ENCODE measurements at regions not wholly inside any gene's neighbourhood (a gene's known extent, or its start where the extent isn't known, plus 50 kb on each side); places are given as distances from the start of the nearest gene placed in this dataset.

DNA sequence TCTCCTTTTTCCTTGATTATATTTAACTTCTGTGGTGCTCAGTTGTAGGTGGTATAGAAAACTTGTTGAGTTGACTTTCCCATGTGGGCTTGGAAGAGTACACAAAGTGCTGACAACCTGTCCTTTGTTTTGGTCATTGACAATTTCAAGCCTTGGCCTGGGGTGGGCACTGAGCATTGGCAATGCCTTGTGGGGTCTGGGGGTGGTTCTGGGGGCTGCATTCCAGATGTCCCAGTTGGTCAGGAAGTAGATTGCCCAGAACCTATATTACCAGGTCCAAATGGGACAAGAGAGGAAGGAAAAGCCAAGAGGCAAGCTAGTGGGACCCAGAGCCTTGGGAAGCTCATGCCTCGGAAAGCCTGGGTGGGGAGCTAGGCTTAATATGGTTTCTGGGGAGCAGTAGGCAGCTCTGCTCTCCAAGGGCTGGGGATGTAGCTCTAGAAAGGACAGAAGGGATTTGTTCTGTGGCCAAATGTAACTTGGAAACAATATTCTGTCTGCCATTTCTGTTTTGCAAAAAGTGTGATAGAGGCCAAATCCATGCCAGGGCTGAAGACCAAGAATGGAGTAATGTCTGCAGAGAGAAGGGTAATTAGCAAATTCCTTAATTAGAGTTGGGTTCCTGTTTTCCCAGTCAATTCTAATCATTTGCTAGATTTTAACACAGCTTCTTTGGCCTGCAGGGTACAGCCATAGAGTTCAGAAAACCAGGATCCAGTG is 87.4 kb downstream of the SLC4A3 start:
- CTCF ChIA-PET: interaction anchor here (1.0 kb wide), 1 partner anchor 26 kb away, joined by 3 read pairs; no protein-coding TSS in a partner anchor
- H3K4me1 Mint-ChIP-seq: no peaks in the 10 kb centered on the region
- H3K4me3 Mint-ChIP-seq: no peak overlapping the region
- peaks cover 13% of the 10 kb centered on the region for H3K27me3 Mint-ChIP-seq
- H3K27ac Mint-ChIP-seq: no peak overlapping the region
- H3K36me3 Mint-ChIP-seq: no peaks in the 10 kb centered on the region
- no peak for DNase-seq
- H3K9me3 Mint-ChIP-seq: no peaks in the 10 kb centered on the region

- no peak overlapping the region for H3K4me3 Mint-ChIP-seq
- no peaks in the 10 kb centered on the region for H3K9me3 Mint-ChIP-seq
- CTCF ChIA-PET: no interaction called here
- H3K27ac Mint-ChIP-seq: no peak overlapping the region
- peaks cover 8% of the 10 kb centered on the region for H3K27me3 Mint-ChIP-seq
- H3K36me3 Mint-ChIP-seq: no peaks in the 10 kb centered on the region
- no peak for DNase-seq
- no peaks in the 10 kb centered on the region for H3K4me1 Mint-ChIP-seq
Observed at GRCh38 chr2:219718066-219718465, 90.6 kb downstream of the SLC4A3 start.

DNA sequence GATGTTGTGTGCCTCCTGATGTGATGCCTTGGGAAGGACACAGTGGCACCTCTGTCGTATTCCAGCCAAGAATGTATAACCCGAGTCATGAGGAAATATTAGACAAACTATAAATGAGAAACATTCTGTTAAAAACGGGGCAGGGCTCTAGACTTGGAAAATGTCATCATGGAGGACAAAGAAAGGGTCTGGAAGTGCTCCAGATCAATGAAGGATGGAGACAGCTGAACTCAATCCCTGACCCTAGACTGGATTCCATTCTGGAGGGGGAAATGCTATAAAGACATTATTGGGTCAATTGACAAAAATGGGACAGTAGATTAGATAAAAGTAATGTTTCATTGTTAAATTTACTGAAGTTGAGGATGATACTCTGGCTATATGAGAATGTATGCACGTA is 92.1 kb downstream of the SLC4A3 start:
- CTCF ChIA-PET: no interaction called here

DNA sequence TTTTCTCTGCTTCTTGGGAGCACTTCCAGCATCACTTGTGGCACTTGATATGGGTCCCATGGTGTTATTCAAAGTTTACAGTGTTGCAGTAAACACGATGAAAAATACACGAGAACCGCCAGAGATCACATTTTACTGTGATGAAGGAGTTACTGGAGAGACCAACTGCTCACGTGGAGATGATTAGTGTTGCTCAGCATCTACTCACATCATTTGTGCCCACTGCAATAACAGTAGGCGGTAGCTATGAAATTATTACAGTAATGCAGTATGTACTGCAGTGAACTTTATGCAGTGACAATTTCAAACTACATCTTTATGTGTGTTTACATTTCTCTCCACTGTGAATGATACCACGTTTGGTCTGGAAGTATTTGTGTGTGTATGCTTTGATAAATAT is 93.5 kb downstream of the SLC4A3 start:
- no peaks in the 10 kb centered on the region for H3K4me1 Mint-ChIP-seq
- no peaks in the 10 kb centered on the region for H3K36me3 Mint-ChIP-seq
- H3K27me3 Mint-ChIP-seq: peaks cover 6% of the 10 kb centered on the region
- H3K27ac Mint-ChIP-seq: no peak overlapping the region
- CTCF ChIA-PET: no interaction called here
- no peak overlapping the region for H3K4me3 Mint-ChIP-seq
- H3K9me3 Mint-ChIP-seq: no peaks in the 10 kb centered on the region
- no peak for DNase-seq

More for the DNA sequence above, 92.1 kb downstream of the SLC4A3 start:
- no peak for DNase-seq
- Mint-ChIP-seq H3K4me1 (no peaks in the 10 kb centered on the region), H3K36me3 (no peaks in the 10 kb centered on the region), H3K9me3 (no peaks in the 10 kb centered on the region), H3K4me3 (no peak overlapping the region), H3K27ac (no peak overlapping the region), H3K27me3 (peaks cover 5% of the 10 kb centered on the region)

- Mint-ChIP-seq H3K36me3 (no peaks in the 10 kb centered on the region), H3K27ac (no peak overlapping the region), H3K27me3 (peaks cover 6% of the 10 kb centered on the region), H3K4me3 (no peak overlapping the region), H3K9me3 (no peaks in the 10 kb centered on the region), H3K4me1 (no peaks in the 10 kb centered on the region)
- CTCF ChIA-PET: no interaction called here
- no peak for DNase-seq
Observed at GRCh38 chr2:219722276-219722879, 94.9 kb downstream of the SLC4A3 start.

GRCh38 chr2:219723311-219723710 is 95.9 kb downstream of the SLC4A3 start:
- CTCF ChIA-PET: no interaction called here
- Mint-ChIP-seq H3K4me1 (no peaks in the 10 kb centered on the region), H3K27ac (no peak overlapping the region), H3K9me3 (no peaks in the 10 kb centered on the region), H3K36me3 (no peaks in the 10 kb centered on the region), H3K4me3 (no peak overlapping the region), H3K27me3 (peaks cover 6% of the 10 kb centered on the region)
- DNase-seq: no peak

GRCh38 chr2:219724628-219725027 is 97.2 kb downstream of the SLC4A3 start:
- Mint-ChIP-seq H3K4me3 (no peak overlapping the region), H3K9me3 (no peaks in the 10 kb centered on the region), H3K36me3 (no peaks in the 10 kb centered on the region), H3K27me3 (peaks cover 6% of the 10 kb centered on the region), H3K4me1 (no peaks in the 10 kb centered on the region), H3K27ac (no peak overlapping the region)
- no peak for DNase-seq
- CTCF ChIA-PET: no interaction called here

DNA sequence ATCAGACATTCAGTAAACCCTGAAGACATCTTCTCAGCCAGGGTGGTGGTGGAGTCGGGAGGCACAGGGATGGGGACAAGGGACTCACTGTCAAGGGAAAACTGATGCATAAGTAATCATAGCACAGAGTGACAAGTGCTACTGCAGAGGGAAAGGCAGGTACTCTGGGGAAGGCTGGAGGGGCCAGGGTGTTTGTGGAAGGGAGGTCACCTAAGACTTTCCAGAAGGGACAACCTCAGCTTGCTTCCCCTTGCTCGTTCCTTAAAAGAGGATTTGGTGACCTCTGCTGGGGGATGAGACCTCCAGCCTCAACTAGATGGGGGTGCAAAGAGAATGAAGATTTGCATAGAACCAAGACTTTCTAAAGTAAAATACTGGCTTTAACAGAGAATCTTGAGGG is 99.5 kb downstream of the SLC4A3 start:
- Mint-ChIP-seq H3K4me3 (no peak overlapping the region), H3K36me3 (no peaks in the 10 kb centered on the region), H3K9me3 (no peaks in the 10 kb centered on the region), H3K4me1 (no peaks in the 10 kb centered on the region), H3K27ac (no peak overlapping the region), H3K27me3 (peaks cover 6% of the 10 kb centered on the region)
- CTCF ChIA-PET: no interaction called here
- DNase-seq: no peak

GRCh38 chr2:219727771-219728429 is 100.5 kb downstream of the SLC4A3 start:
- peaks cover 6% of the 10 kb centered on the region for H3K27me3 Mint-ChIP-seq
- no peak for DNase-seq
- H3K4me1 Mint-ChIP-seq: no peaks in the 10 kb centered on the region
- CTCF ChIA-PET: no interaction called here
- no peaks in the 10 kb centered on the region for H3K36me3 Mint-ChIP-seq
- no peaks in the 10 kb centered on the region for H3K9me3 Mint-ChIP-seq
- H3K27ac Mint-ChIP-seq: no peak overlapping the region
- H3K4me3 Mint-ChIP-seq: no peak overlapping the region

GRCh38 chr2:219728991-219729487 is 101.6 kb downstream of the SLC4A3 start:
- CTCF ChIA-PET: no interaction called here
- Mint-ChIP-seq H3K4me1 (no peaks in the 10 kb centered on the region), H3K27ac (no peak overlapping the region), H3K4me3 (no peak overlapping the region), H3K36me3 (no peaks in the 10 kb centered on the region), H3K27me3 (peaks cover 15% of the 10 kb centered on the region), H3K9me3 (no peaks in the 10 kb centered on the region)
- no peak for DNase-seq

DNA sequence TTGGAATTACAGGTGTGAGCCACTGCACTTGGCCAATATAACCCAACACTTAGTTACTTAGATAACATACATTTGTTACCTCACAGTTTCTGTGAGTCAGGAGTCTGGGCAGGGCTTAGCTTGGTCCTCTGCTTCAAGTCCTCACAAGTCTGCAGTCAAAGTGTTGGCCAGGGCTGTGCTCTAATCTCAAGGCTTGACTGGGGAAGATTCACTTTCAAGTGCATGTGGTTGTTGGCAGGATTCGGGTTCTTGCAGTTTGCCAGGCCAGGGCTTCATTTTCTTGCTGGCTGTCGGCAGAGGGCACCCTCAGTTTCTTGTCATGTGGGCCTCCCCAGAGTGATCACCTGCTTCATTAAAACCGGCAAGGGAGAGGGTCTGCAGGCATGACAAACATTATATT is 103.7 kb downstream of the SLC4A3 start:
- no peaks in the 10 kb centered on the region for H3K4me1 Mint-ChIP-seq
- H3K9me3 Mint-ChIP-seq: no peaks in the 10 kb centered on the region
- CTCF ChIA-PET: no interaction called here
- H3K27me3 Mint-ChIP-seq: peaks cover 9% of the 10 kb centered on the region
- no peak overlapping the region for H3K27ac Mint-ChIP-seq
- H3K36me3 Mint-ChIP-seq: no peaks in the 10 kb centered on the region
- DNase-seq: no peak
- H3K4me3 Mint-ChIP-seq: no peak overlapping the region

DNA sequence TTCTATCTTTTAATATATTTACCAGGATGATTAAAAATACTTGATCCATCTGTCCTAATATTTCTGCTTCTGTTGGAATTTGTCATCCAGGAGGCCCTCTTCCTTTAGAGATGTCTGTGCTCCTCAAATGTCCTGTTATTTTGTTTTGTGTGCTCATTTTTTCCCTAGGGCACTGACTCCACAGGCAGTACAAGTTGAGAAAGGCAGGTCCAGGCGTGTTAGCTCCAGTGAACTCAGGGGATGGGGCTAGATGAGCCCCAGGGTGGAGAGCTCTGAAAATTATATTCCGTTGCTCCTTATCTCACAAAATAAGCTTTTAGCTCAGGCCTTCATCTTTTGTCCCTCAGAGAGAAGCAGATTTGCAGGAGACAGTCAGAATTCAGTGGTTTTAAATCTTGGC is 105.7 kb downstream of the SLC4A3 start:
- no peaks in the 10 kb centered on the region for H3K4me1 Mint-ChIP-seq
- H3K9me3 Mint-ChIP-seq: no peaks in the 10 kb centered on the region
- CTCF ChIA-PET: interaction anchor here (1.1 kb wide), 1 partner anchor 100 kb away, joined by 3 read pairs; no protein-coding TSS in a partner anchor
- H3K27ac Mint-ChIP-seq: no peak overlapping the region
- H3K36me3 Mint-ChIP-seq: no peaks in the 10 kb centered on the region
- no peak overlapping the region for H3K4me3 Mint-ChIP-seq
- peaks cover 13% of the 10 kb centered on the region for H3K27me3 Mint-ChIP-seq
- no peak for DNase-seq

DNA sequence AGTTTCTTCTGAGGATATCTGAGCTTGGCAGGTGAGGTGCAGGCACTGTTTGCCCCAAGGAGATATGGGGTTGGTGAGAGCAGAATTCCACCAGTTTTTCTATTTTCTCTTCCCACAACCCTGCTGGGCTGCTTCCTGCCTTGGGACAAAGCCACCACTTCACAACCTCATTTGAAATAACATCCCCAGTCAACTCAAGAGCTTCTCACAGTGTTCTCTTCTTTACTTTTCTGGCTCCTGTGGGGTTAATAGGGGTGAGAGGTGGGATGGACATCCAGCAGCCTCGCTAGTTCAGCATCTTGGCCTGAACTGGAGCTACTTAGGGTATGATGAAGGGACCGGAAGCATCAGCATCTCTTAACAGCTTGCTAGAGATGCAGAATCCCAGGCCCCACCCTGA is 106.3 kb downstream of the SLC4A3 start:
- H3K27ac Mint-ChIP-seq: no peak overlapping the region
- CTCF ChIA-PET: interaction anchor here (1.1 kb wide), 1 partner anchor 99 kb away, joined by 3 read pairs; no protein-coding TSS in a partner anchor
- no peaks in the 10 kb centered on the region for H3K36me3 Mint-ChIP-seq
- no peak for DNase-seq
- H3K27me3 Mint-ChIP-seq: peaks cover 17% of the 10 kb centered on the region
- no peaks in the 10 kb centered on the region for H3K4me1 Mint-ChIP-seq
- H3K9me3 Mint-ChIP-seq: no peaks in the 10 kb centered on the region
- no peak overlapping the region for H3K4me3 Mint-ChIP-seq

DNA sequence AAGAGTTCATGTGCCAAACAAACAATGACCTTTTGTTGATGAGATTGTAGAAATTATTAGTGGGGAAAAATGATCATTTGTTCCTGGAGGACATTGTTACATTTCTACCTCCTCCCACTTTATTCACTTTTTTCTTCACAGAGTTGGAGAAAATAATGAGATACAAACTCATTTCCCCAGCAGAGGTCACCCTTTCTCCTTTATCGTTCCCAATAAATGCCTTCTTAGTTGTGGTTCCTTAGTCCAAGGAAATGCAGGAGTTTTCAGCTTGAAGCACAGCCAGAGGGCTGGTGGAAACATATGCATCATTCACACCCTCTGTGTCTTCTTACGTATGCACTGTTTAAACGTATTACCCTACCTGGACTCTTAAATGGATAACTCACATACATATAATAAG is 108.8 kb downstream of the SLC4A3 start:
- H3K27ac Mint-ChIP-seq: no peak overlapping the region
- no peak for DNase-seq
- CTCF ChIA-PET: no interaction called here
- no peaks in the 10 kb centered on the region for H3K36me3 Mint-ChIP-seq
- H3K4me3 Mint-ChIP-seq: no peak overlapping the region
- no peaks in the 10 kb centered on the region for H3K9me3 Mint-ChIP-seq
- peaks cover 18% of the 10 kb centered on the region for H3K27me3 Mint-ChIP-seq
- H3K4me1 Mint-ChIP-seq: no peaks in the 10 kb centered on the region

GRCh38 chr2:219737270-219737691 is 109.9 kb downstream of the SLC4A3 start:
- peaks cover 18% of the 10 kb centered on the region for H3K27me3 Mint-ChIP-seq
- H3K4me1 Mint-ChIP-seq: no peaks in the 10 kb centered on the region
- H3K9me3 Mint-ChIP-seq: no peaks in the 10 kb centered on the region
- no peaks in the 10 kb centered on the region for H3K36me3 Mint-ChIP-seq
- no peak for DNase-seq
- CTCF ChIA-PET: interaction anchor here (1.0 kb wide), 1 partner anchor 8 kb away, joined by 3 read pairs; no protein-coding TSS in a partner anchor
- H3K27ac Mint-ChIP-seq: no peak overlapping the region
- no peak overlapping the region for H3K4me3 Mint-ChIP-seq
